Keratinocyte (primary cell): ENCODE measurements at regions not wholly inside any gene's neighbourhood (a gene's known extent, or its start where the extent isn't known, plus 50 kb on each side); places are given as distances from the start of the nearest gene placed in this dataset.

Source experiments
- EZH2 ChIP-seq: IDR thresholded peaks from one replicate; pipeline ENCODE4 v1.6.1; 2012; ENCODE audit warnings: inconsistent platforms, mild to moderate bottlenecking, low read length, moderate library complexity
- TF ChIP-seq, protein P1 (sequence below), 3 experiments: IDR thresholded peaks in 1 of 3; conservative IDR thresholded peaks in 1 of 3; optimal IDR thresholded peaks in 1 of 3; 2 replicates in 2 of 3; 3 replicates in 1 of 3; pipeline versions ENCODE3 to v1.5.1; 2011; ENCODE audit warnings: low read length in 3 of 3, mild to moderate bottlenecking in 3 of 3, moderate library complexity in 2 of 3, control low read depth in 1 of 3, inconsistent platforms in 1 of 3; ENCODE audit not compliant: insufficient read depth in 2 of 3; ENCODE audit errors: extremely low read depth in 1 of 3

DNA sequence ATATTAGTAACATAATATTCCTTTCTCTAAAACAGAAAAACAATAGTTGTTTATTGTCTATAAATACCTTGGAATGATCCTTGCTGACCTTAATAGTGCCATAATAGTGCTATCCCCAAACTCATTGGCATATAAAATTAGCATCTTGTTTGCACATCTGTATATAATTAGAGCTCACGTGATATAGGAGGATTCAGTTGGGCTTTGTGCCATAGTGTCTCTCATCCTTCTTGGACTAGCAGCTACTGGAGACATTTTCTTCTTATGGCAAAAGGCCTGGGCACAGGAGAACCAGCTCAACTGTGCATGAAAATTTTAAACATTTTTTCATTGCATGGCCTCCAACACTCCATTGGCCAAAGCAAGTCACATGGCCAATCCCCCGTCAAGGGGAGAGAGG lies 342.5 kb downstream of the SPATA31D1 start:
- TF ChIP-seq EZH2, result no peak
- TF ChIP-seq, protein P1, sequence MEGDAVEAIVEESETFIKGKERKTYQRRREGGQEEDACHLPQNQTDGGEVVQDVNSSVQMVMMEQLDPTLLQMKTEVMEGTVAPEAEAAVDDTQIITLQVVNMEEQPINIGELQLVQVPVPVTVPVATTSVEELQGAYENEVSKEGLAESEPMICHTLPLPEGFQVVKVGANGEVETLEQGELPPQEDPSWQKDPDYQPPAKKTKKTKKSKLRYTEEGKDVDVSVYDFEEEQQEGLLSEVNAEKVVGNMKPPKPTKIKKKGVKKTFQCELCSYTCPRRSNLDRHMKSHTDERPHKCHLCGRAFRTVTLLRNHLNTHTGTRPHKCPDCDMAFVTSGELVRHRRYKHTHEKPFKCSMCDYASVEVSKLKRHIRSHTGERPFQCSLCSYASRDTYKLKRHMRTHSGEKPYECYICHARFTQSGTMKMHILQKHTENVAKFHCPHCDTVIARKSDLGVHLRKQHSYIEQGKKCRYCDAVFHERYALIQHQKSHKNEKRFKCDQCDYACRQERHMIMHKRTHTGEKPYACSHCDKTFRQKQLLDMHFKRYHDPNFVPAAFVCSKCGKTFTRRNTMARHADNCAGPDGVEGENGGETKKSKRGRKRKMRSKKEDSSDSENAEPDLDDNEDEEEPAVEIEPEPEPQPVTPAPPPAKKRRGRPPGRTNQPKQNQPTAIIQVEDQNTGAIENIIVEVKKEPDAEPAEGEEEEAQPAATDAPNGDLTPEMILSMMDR (optimal IDR thresholded peaks at IDR 0.05 in 1 of 3, IDR thresholded peaks at IDR 0.05 in 1 of 3, conservative IDR thresholded peaks at IDR 0.05 in 1 of 3; ENCODE audit: extremely low read depth in 1 of 3, insufficient read depth in 2 of 3, low read length in 3 of 3), result no peak
